ENCODE measurements at regions not wholly inside any gene's neighbourhood (a gene's known extent, or its start where the extent isn't known, plus 50 kb on each side); places are given as distances from the start of the nearest gene placed in this dataset.

GRCh38 chr2:40043641-40044040, 264.6 kb upstream of the THUMPD2 start:
- Histone ChIP-seq H3K4me2 (no peak overlapping the region), H3F3A (ENCODE audit: insufficient read depth, low read depth) (no peaks in the 10 kb centered on the region), H3K79me2 (ENCODE audit: low read depth) (no peaks in the 10 kb centered on the region), H3K36me3 (ENCODE audit: low read depth) (no peaks in the 10 kb centered on the region), H3K27ac (no peak overlapping the region), H2AFZ (no peak overlapping the region), H3K27me3 (ENCODE audit: insufficient read depth, low read depth) (peaks cover 4% of the 10 kb centered on the region; the same call in 1 of the 2 replicates), H3K9me3 (ENCODE audit: insufficient read depth, low read depth) (no peaks in the 10 kb centered on the region), H3K4me1 (replicated peaks; ENCODE audit: insufficient read depth) (no peaks in the 10 kb centered on the region), H4K20me1 (ENCODE audit: insufficient read depth) (no peaks in the 10 kb centered on the region), H3K4me3 (no peak overlapping the region), H3K9me2 (ENCODE audit: insufficient read depth) (no peaks in the 10 kb centered on the region)
- BruUV-seq (replicated peaks), result no TSS peak
- no peak for DNase-seq
- ChIA-PET CTCF (no interaction called here), POLR2A (ENCODE audit: unreplicated experiment) (no interaction called here)
- TF ChIP-seq CTCF (conservative IDR thresholded peaks at IDR 0.05) (no peak), EZH2 (IDR thresholded peaks at IDR 0.05; ENCODE audit: low read depth) (no peak)
- intact Hi-C loops (cut with micrococcal nuclease; ENCODE audit: unreplicated experiment), result no loop called here

GRCh38 chr2:40043191-40043590, 264.1 kb upstream of the THUMPD2 start:
- no peak overlapping the region for H2AFZ ChIP-seq
- ChIA-PET CTCF (no interaction called here), POLR2A (ENCODE audit: unreplicated experiment) (no interaction called here)
- no peaks in the 10 kb centered on the region for H3K4me1 ChIP-seq (replicated peaks; ENCODE audit: insufficient read depth)
- no peak overlapping the region for H3K4me3 ChIP-seq
- TF ChIP-seq CTCF (conservative IDR thresholded peaks at IDR 0.05) (no peak), EZH2 (IDR thresholded peaks at IDR 0.05; ENCODE audit: low read depth) (no peak)
- BruUV-seq (replicated peaks), result no TSS peak
- no peaks in the 10 kb centered on the region for H3F3A ChIP-seq (ENCODE audit: insufficient read depth, low read depth)
- no peaks in the 10 kb centered on the region for H4K20me1 ChIP-seq (ENCODE audit: insufficient read depth)
- H3K36me3 ChIP-seq (ENCODE audit: low read depth), result no peaks in the 10 kb centered on the region
- intact Hi-C loops (cut with micrococcal nuclease; ENCODE audit: unreplicated experiment), result no loop called here
- no peak for DNase-seq
- H3K4me2 ChIP-seq, result no peak overlapping the region
- H3K9me3 ChIP-seq (ENCODE audit: insufficient read depth, low read depth), result no peaks in the 10 kb centered on the region
- no peaks in the 10 kb centered on the region for H3K9me2 ChIP-seq (ENCODE audit: insufficient read depth)
- no peaks in the 10 kb centered on the region for H3K79me2 ChIP-seq (ENCODE audit: low read depth)
- no peak overlapping the region for H3K27ac ChIP-seq
- peaks cover 4% of the 10 kb centered on the region; the same call in 1 of the 2 replicates for H3K27me3 ChIP-seq (ENCODE audit: insufficient read depth, low read depth)

GRCh38 chr2:40041422-40042382, 262.6 kb upstream of the THUMPD2 start:
- intact Hi-C loops (cut with micrococcal nuclease; ENCODE audit: unreplicated experiment), result no loop called here
- peak in 1 of 2 experiments; percentile 1 for DNase-seq
- CTCF ChIA-PET, result no interaction called here
- Histone ChIP-seq H3K4me2 (no peak overlapping the region), H3K27ac (no peak overlapping the region), H3K36me3 (ENCODE audit: low read depth) (no peaks in the 10 kb centered on the region), H3K4me1 (replicated peaks; ENCODE audit: insufficient read depth) (no peaks in the 10 kb centered on the region), H3K79me2 (ENCODE audit: low read depth) (no peaks in the 10 kb centered on the region), H3K9me3 (ENCODE audit: insufficient read depth, low read depth) (no peaks in the 10 kb centered on the region), H4K20me1 (ENCODE audit: insufficient read depth) (no peaks in the 10 kb centered on the region), H3K9me2 (ENCODE audit: insufficient read depth) (no peaks in the 10 kb centered on the region), H2AFZ (no peak overlapping the region), H3K4me3 (no peak overlapping the region), H3K27me3 (ENCODE audit: insufficient read depth, low read depth) (no peaks in the 10 kb centered on the region; the same call in 1 of the 2 replicates), H3F3A (ENCODE audit: insufficient read depth, low read depth) (no peaks in the 10 kb centered on the region)
- POLR2A ChIA-PET (ENCODE audit: unreplicated experiment), result no interaction called here
- BruUV-seq (replicated peaks), result no TSS peak
- no peak for TF ChIP-seq EZH2 (IDR thresholded peaks at IDR 0.05; ENCODE audit: low read depth)
- no peak for TF ChIP-seq CTCF (conservative IDR thresholded peaks at IDR 0.05)
